Activated T-cell treated with anti-CD3 and anti-CD28 coated beads for 24 hours (primary cell): ENCODE measurements at regions not wholly inside any gene's neighbourhood (a gene's known extent, or its start where the extent isn't known, plus 50 kb on each side); places are given as distances from the start of the nearest gene placed in this dataset.

Experiments used
- DNase-seq: peaks from one replicate; pipeline ENCODE4 v3.0.0-alpha.2; 2020; ENCODE audit warnings: low read depth

GRCh38 chr13:80033286-80033685 lies 307.6 kb downstream of the SPRY2 start:
- no peak for DNase-seq

DNA sequence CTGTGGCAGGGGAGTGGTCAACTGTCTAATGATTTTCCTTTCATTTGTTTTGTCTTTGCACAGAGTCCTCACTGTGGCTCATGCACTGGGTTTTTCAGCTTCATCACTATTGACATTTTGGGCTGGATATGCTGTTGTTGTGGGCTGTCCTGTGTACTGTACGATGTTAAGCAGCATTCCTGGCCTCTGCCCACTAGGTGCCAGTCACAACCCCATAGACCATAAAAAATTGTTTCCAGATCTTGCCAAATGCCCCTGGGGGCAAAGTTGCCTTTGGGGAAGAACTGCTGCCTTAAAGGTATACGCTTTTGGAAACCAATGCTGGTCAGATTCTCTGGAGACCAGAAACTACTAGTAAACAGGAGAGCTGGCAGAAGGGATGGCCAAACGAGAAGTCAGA lies 310.4 kb downstream of the SPRY2 start:
- DNase-seq: no peak

- no peak for DNase-seq
These were observed 311.8 kb downstream of the SPRY2 start for GRCh38 chr13:80029170-80029569.

DNA sequence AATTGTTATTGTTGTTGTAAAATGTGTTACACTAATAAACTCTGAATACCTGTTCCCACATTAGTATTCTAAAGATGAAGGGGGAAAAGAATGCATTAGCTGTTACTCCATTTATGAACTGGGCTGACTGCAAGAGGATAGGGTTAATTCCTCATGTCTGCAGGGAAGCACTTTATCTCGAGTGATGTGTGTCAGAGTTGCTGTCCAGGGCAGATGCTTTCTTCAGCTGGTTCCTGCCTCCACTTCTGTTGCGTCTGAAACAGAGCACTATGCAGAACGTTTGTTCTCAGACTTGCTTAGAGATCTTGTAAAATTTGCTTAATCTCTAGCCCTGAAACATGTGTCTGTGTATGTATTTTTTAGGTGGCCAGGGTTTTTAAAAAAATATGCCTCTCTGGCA lies 318.8 kb downstream of the SPRY2 start:
- no peak for DNase-seq

DNA sequence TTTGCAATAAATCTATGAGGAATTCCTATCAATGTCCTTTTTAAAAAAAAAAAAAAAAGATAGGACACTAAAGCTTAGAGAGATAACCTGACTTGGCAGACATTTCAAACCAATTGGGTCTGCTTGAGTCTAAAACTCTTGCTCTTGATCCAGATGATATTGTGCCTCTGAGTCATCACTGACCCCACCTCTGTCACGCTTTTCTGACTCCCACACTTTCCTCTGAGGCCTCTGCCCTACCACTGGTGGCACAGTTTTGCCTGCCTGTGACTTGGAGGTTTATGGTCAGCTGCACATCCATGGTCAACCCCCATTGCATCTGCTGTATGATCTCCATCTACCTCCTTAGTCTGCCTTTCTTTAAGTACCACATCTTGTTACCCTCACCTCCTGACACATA lies 328.7 kb downstream of the SPRY2 start:
- DNase-seq: no peak

GRCh38 chr13:80011448-80012212 lies 329.3 kb downstream of the SPRY2 start:
- DNase-seq: no peak

DNA sequence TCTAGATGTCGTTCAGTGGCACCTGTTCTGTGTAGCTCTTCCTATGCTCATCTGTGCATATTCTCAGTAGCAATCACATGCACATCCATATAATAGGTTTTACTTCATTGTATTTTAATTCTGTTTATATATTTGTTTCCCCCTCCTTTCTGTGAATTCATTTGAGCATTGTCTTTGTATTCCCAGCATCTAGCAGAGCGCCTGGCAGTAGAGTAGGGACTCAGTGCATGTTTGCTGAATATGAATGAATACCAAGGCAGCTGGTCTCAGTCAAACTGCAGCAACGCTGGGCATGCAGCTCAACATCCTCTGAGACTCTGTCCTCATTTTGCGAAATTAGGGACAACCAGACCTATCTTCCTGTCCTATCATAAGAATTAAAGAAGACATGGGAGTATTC lies 330.1 kb downstream of the SPRY2 start:
- DNase-seq: no peak

- DNase-seq: no peak
These were observed 330.6 kb downstream of the SPRY2 start for GRCh38 chr13:80010286-80010831.

DNA sequence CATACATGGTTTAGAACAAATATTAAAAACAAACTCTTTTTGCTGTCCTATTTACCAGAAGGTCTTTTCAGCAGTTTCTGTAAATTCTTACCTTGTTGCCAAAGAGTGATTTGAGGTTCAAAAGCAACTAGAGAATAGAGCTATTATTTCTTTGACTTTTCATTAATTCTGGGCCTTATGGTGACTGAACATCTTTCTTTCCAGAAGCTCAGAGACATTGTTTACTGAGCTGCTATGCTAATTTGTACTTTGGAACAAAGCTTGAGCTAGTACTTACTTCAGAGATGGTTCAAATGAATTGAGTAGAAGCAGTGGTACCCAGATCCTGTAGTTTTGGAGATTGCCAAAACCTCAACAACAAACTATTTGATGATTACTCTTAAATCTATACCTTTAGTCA lies 331.2 kb downstream of the SPRY2 start:
- no peak for DNase-seq

DNA sequence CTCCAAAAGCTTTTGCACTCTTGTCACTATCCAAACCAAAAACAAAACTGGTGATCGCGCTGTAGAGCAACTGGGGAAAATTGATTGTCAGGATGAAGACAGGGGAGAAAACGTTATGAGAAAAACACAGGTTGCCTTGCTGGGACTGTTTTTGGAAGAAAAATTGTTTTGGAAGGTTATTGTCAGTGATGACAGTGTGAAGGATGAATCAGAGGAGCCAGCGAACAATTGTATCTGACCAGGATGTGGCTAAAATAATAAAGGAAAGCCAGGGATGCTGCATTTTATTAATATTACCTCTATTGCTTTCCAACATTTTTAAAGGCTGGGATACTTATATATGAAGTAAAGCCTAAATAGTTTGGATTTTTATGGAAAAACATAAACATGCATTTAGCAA lies 334.0 kb downstream of the SPRY2 start:
- DNase-seq: no peak

- DNase-seq: no peak
These were observed 339.4 kb downstream of the SPRY2 start for GRCh38 chr13:80001510-80001842.

DNA sequence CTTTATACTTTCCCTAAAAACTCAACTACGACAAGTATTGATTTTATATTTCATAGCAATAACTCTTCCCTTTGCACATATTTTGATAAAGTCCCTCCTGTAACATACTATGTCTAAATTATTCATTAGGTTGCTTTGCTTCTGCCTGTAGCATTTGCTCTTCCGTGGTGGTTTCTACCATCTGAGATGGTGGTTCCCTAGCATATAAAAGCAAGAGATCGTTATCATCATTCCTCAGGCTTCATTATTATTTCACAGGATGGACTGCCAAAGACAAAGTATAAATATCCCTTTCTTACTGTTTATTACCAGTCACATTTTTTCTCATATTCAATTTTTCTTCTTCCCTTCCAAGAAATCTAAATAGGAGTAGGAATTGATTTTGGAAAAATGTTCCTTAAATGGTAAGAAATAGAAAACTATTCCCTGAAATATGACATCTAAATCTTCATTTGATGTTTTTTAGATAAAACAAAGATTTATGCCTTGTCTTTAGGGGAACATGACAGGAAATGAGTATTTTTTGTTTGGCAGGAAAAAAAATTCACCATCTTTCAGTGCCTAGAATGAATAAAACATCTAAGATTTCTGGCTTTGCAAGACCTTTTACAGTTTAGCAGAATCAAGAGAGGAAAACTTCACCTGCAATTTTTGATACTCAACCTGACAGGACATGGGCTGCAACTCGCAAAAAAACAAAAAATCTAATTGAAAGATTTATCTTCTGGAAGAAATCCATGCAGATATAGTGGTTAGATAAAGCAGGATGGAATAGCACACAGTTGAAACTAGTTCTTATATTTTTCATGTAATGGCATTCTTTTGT lies 340.0 kb downstream of the SPRY2 start:
- DNase-seq: no peak

- DNase-seq: no peak
These were observed 341.3 kb downstream of the SPRY2 start for GRCh38 chr13:79999601-80000000.

- DNase-seq: no peak
These were observed 342.5 kb downstream of the SPRY2 start for GRCh38 chr13:79998381-79998880.

DNA sequence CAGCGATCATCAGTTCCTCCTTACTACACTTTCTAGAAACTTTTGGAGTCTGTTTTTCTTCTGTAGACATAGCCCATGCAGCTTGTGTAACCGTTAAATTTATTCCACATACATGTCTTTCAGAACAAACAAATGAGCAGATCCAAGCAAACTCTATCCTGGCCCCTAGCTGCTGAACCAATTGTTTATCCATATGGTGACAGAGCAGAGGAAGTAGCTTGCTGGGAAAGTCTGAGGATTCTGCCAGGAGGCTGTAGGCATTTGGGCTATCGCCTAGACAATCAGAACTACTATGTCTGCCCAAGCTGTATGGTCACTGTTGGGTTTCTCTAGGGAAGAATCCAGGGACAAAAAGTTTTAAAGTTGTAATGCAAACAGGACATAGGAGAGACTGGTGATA lies 343.7 kb downstream of the SPRY2 start:
- DNase-seq: no peak

DNA sequence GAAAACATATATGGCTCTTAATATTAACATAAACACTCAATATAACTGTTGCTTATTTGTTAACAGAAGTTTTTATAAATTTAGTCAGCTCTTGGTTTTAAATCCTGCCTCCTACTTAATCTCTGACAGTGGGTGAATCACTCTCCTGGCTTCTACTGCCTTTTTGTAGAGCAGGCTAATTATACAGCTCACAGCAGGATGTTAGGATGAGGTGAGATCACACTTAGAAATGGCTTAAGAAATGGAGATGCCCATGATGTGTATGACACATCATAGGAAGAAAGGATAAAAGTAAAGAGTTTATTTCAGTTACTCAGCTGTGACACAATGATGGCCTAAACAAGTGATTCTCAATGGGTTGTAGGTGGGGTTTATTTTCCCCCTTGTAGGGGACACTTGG lies 345.6 kb downstream of the SPRY2 start:
- DNase-seq: no peak

DNA sequence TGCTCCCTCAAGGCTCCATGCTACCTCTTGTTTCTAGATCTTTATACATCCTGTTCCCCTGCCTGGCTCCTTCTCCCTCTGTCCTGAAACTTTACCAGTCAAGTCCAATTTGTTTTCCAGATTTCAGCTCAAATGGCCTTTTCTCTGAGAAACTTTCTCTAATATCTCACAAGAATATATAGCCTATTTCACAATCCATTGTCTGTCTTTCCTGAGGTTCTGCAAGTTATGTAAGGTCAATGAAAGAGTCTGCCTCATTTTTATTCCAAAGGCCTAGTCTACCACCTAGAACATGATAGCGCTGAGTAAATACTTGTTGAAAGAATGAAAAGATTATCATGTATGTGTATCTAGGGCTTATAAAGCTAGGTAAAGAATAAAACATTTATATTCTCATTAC lies 348.8 kb downstream of the SPRY2 start:
- no peak for DNase-seq

- DNase-seq: no peak
These were observed 350.9 kb downstream of the SPRY2 start for GRCh38 chr13:79990048-79990447.

- no peak for DNase-seq
These were observed 351.7 kb downstream of the SPRY2 start for GRCh38 chr13:79989217-79989661.

DNA sequence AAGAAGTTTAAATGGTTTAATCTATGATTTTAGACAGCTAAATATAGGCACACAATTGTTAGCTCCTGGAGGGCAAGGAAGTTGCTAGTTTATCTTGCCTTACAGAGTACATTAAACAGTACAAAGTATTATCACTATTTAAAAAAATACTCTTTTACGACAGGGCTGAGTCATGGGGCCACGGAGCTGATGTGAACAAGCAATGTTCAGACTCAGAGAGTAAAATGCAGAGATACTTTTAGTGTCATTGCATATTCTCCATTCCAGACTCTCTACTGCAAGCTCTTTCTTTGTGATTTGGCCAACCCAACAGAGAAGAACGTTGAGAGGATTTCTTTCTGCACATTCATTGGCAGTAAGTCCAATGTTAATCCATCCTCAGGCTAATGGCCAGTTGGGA lies 352.4 kb downstream of the SPRY2 start:
- no peak for DNase-seq

- DNase-seq: no peak
These were observed 353.2 kb downstream of the SPRY2 start for GRCh38 chr13:79987761-79988160.

DNA sequence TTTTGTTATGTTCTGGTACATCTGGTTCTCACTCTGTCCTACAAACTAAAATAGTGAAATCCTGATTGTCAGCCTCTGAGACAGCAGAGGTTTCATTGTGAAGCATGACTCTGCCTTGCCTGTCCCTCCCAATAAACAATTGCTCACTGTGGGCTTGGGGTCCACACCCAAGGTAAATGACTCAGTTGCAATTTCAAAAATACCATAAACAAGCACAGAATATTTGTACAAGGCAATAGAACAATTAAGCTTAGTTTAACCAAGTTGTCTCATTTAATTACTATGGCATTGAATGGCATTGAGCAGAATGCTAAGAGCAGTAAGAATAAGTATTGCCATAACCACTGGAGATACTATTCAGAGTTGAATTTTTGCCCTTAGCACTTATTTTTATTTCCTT lies 353.6 kb downstream of the SPRY2 start:
- DNase-seq: no peak

DNA sequence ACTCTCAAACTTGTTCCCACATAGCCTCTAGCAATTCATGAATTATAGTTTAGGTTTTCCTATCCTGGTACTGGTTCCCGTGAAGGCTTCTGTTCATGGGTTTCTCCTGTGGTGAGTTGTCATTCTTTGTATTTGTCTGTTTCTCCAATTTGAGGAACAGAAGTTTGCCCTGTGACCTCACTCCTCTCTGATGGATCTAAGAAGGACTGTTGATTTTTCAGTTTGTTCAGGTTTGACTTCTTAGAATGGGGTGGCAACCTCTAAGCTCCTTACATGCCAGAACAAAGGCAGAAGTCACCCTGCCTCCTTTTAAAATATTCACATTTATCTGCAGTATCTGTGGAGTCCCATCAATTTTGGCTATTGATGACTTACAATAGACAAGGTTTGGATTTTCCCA lies 354.0 kb downstream of the SPRY2 start:
- no peak for DNase-seq
